Upper lobe of left lung (tissue), 4 donors: ENCODE measurements at regions not wholly inside any gene's neighbourhood (a gene's known extent, or its start where the extent isn't known, plus 50 kb on each side); places are given as distances from the start of the nearest gene placed in this dataset.

Source experiments
- CTCF ChIP-seq, 6 experiments: fragments of 450-650 bp in 4 of 6; fragments of 200-600 bp in 2 of 6; sonication (generic) in 2 of 6; IDR thresholded peaks; one replicate each; pipeline ENCODE4 v1.5.1; 2016 to 2019; ENCODE audit warnings: antibody characterized with exemption in 6 of 6
- EP300 ChIP-seq, 4 donors: sonication (generic); formaldehyde crosslinking; IDR thresholded peaks; one replicate each; pipeline ENCODE4 v1.5.1; 2017; ENCODE audit warnings: antibody characterized with exemption in 4 of 4, control low read depth in 2 of 4
- POLR2A ChIP-seq, 4 donors: fragments of 450-650 bp; IDR thresholded peaks; one replicate each; pipeline ENCODE4 v1.5.1; 2016 to 2017; ENCODE audit warnings: antibody characterized with exemption in 4 of 4, mild to moderate bottlenecking in 2 of 4

- TF ChIP-seq CTCF (IDR thresholded peaks at IDR 0.05): no peak
- TF ChIP-seq POLR2A (IDR thresholded peaks at IDR 0.05): no peak
- no peak for TF ChIP-seq EP300 (IDR thresholded peaks at IDR 0.05)
Observed at GRCh38 chr7:115793958-115794702, 236.4 kb downstream of the TFEC start.
